ENCODE measurements at regions not wholly inside any gene's neighbourhood (a gene's known extent, or its start where the extent isn't known, plus 50 kb on each side); places are given as distances from the start of the nearest gene placed in this dataset.

GRCh38 chr12:88725592-88726143, 145.4 kb upstream of the KITLG start:
- TF ChIP-seq EZH2 (IDR thresholded peaks at IDR 0.05; ENCODE audit: low read length, unreplicated experiment): no peak
- H2AFZ ChIP-seq (ENCODE audit: low read length): no peak overlapping the region
- POLR2A ChIA-PET (ENCODE audit: unreplicated experiment): no interaction called here
- CTCF ChIA-PET: no interaction called here
- peaks cover 3% of the 10 kb centered on the region for H3F3A ChIP-seq (ENCODE audit: low read length, unreplicated experiment)
- H3K79me2 ChIP-seq (ENCODE audit: low read length): no peaks in the 10 kb centered on the region
- H3K9me3 ChIP-seq (ENCODE audit: low read length): no peaks in the 10 kb centered on the region
- no peak for ATAC-seq
- peaks cover 29% of the 10 kb centered on the region for H3K4me1 ChIP-seq (ENCODE audit: insufficient read depth, low read length)
- H3K36me3 ChIP-seq (ENCODE audit: low read depth, low read length): no peaks in the 10 kb centered on the region
- H3K27me3 ChIP-seq (ENCODE audit: low read length): no peaks in the 10 kb centered on the region
- H3K4me2 ChIP-seq (ENCODE audit: low read length): no peak overlapping the region
- no peak overlapping the region for H3K4me3 ChIP-seq (ENCODE audit: low read length)
- no TSS peak for BruUV-seq (replicated peaks)
- no peaks in the 10 kb centered on the region for H3K9me2 ChIP-seq (replicated peaks; ENCODE audit: low read length)
- no peaks in the 10 kb centered on the region for H4K20me1 ChIP-seq (ENCODE audit: low read length)
- H3K27ac ChIP-seq (ENCODE audit: low read length): no peak overlapping the region
- no peak overlapping the region for H3K9ac ChIP-seq (ENCODE audit: low read length)
- DNase-seq: no peak
- intact Hi-C loops (cut with micrococcal nuclease): no loop called here

- POLR2A ChIA-PET (ENCODE audit: unreplicated experiment): no interaction called here
- H4K20me1 ChIP-seq (ENCODE audit: low read length): no peaks in the 10 kb centered on the region
- no peak for ATAC-seq
These were observed 142.9 kb upstream of the KITLG start for GRCh38 chr12:88723219-88723618.

DNA sequence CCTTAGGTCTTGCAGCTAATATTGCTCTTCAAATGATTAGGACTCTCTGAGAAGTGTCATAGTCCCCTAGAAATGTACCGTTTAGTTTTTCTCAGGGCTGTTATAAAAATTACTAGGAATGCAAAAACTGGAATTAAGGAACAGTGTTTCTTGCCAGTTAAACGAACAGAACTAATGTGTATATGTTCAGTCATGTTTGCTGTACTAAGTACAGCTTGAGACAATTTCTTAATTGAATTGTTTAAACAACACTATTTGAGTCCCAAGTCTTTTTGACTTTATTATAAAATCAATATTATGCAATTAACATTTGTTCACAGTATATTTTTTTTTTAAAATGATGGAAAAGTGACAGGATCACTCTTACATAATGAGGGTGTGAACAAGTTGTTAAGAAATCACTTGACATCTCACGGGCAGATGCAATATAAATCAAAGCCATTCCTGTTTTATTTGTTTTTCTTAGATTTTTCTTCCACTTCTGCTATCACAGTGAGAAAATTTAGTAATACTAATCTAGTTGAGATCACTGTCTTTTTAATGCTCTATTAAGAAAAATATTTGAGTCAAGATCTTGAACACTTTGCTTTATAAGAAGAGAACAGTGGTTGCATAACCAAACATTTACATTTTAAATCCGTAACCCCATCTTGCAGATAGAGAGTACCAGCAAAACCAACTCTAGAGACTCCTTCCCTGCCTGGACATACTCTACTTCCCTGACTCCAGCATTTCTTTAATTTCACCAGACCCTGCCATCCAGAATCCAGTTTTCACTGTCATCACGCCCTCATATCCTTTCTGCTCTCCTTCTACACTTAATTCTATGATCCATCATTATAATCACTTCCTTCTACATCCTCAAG, 140.7 kb upstream of the KITLG start:
- BruUV-seq (replicated peaks): no TSS peak
- Histone ChIP-seq H4K20me1 (ENCODE audit: low read length) (no peaks in the 10 kb centered on the region), H3K9me2 (replicated peaks; ENCODE audit: low read length) (no peaks in the 10 kb centered on the region), H3K4me1 (ENCODE audit: insufficient read depth, low read length) (peaks cover 6% of the 10 kb centered on the region; the same call in 1 of the 2 replicates), H2AFZ (ENCODE audit: low read length) (no peak overlapping the region), H3K27ac (ENCODE audit: low read length) (no peak overlapping the region), H3K4me3 (ENCODE audit: low read length) (no peak overlapping the region), H3K4me2 (ENCODE audit: low read length) (no peak overlapping the region), H3K9me3 (ENCODE audit: low read length) (no peaks in the 10 kb centered on the region), H3K36me3 (ENCODE audit: low read depth, low read length) (no peaks in the 10 kb centered on the region), H3K79me2 (ENCODE audit: low read length) (no peaks in the 10 kb centered on the region), H3K9ac (ENCODE audit: low read length) (no peak overlapping the region), H3F3A (ENCODE audit: low read length, unreplicated experiment) (no peaks in the 10 kb centered on the region), H3K27me3 (ENCODE audit: low read length) (no peaks in the 10 kb centered on the region)
- POLR2A ChIA-PET (ENCODE audit: unreplicated experiment): no interaction called here
- DNase-seq (no peak), ATAC-seq (no peak)
- TF ChIP-seq EZH2 (IDR thresholded peaks at IDR 0.05; ENCODE audit: low read length, unreplicated experiment) (no peak), EZH2phosphoT487 (IDR thresholded peaks at IDR 0.05; ENCODE audit: borderline replicate concordance, low read length) (no peak), CTCF (conservative IDR thresholded peaks at IDR 0.05; ENCODE audit: low read depth, low read length) (no peak)
- CTCF ChIA-PET: no interaction called here
- intact Hi-C loops (cut with micrococcal nuclease): no loop called here

More at GRCh38 chr12:88723219-88723618, 142.9 kb upstream of the KITLG start:
- no peaks in the 10 kb centered on the region for H3K9me3 ChIP-seq (ENCODE audit: low read length)
- no peak overlapping the region for H2AFZ ChIP-seq (ENCODE audit: low read length)
- H3K9ac ChIP-seq (ENCODE audit: low read length): no peak overlapping the region
- H3K4me2 ChIP-seq (ENCODE audit: low read length): no peak overlapping the region
- no peak for TF ChIP-seq CTCF (conservative IDR thresholded peaks at IDR 0.05; ENCODE audit: low read depth, low read length)
- no peak for TF ChIP-seq EZH2 (IDR thresholded peaks at IDR 0.05; ENCODE audit: low read length, unreplicated experiment)
- TF ChIP-seq EZH2phosphoT487 (IDR thresholded peaks at IDR 0.05; ENCODE audit: borderline replicate concordance, low read length): no peak
- no peaks in the 10 kb centered on the region for H3K36me3 ChIP-seq (ENCODE audit: low read depth, low read length)
- H3K27me3 ChIP-seq (ENCODE audit: low read length): no peaks in the 10 kb centered on the region
- CTCF ChIA-PET: no interaction called here
- intact Hi-C loops (cut with micrococcal nuclease): no loop called here
- peaks cover 3% of the 10 kb centered on the region for H3F3A ChIP-seq (ENCODE audit: low read length, unreplicated experiment)
- H3K79me2 ChIP-seq (ENCODE audit: low read length): no peaks in the 10 kb centered on the region
- no TSS peak for BruUV-seq (replicated peaks)
- peaks cover 28% of the 10 kb centered on the region for H3K4me1 ChIP-seq (ENCODE audit: insufficient read depth, low read length)
- H3K9me2 ChIP-seq (replicated peaks; ENCODE audit: low read length): no peaks in the 10 kb centered on the region
- peak; percentile 16 for DNase-seq
- H3K4me3 ChIP-seq (ENCODE audit: low read length): no peak overlapping the region
- H3K27ac ChIP-seq (ENCODE audit: low read length): no peak overlapping the region
